Astrocyte of the spinal cord (primary cell): ENCODE measurements at regions not wholly inside any gene's neighbourhood (a gene's known extent, or its start where the extent isn't known, plus 50 kb on each side); places are given as distances from the start of the nearest gene placed in this dataset.

ENCODE experiments used
- DNase-seq: peaks from one replicate; pipeline ENCODE4 v3.0.0; 2011; ENCODE audit warnings: low read depth, low spot score
- H3K4me3 ChIP-seq: 2 replicates; pipeline ENCODE4 v1.5.1; 2011; ENCODE audit warnings: low read depth, mild to moderate bottlenecking, low read length, moderate library complexity
- in situ Hi-C: cut with HindIII; loops from 2 replicates; pipeline ENCODE4 v1.10.0; 2017; ENCODE audit warnings: low sequenced_read_pairs
- TF ChIP-seq, protein P1 (sequence below): IDR thresholded peaks from 2 replicates; pipeline ENCODE4 v1.5.1; 2012; ENCODE audit warnings: low read depth, mild to moderate bottlenecking, low read length, inconsistent platforms

- in situ Hi-C loops = no loop called here
- H3K4me3 ChIP-seq = no peak overlapping the region
Observed at GRCh38 chr7:25860275-25861163, 291.5 kb upstream of the NFE2L3 start.

GRCh38 chr7:25861164-25861496, 290.9 kb upstream of the NFE2L3 start:
- TF ChIP-seq, protein P1, sequence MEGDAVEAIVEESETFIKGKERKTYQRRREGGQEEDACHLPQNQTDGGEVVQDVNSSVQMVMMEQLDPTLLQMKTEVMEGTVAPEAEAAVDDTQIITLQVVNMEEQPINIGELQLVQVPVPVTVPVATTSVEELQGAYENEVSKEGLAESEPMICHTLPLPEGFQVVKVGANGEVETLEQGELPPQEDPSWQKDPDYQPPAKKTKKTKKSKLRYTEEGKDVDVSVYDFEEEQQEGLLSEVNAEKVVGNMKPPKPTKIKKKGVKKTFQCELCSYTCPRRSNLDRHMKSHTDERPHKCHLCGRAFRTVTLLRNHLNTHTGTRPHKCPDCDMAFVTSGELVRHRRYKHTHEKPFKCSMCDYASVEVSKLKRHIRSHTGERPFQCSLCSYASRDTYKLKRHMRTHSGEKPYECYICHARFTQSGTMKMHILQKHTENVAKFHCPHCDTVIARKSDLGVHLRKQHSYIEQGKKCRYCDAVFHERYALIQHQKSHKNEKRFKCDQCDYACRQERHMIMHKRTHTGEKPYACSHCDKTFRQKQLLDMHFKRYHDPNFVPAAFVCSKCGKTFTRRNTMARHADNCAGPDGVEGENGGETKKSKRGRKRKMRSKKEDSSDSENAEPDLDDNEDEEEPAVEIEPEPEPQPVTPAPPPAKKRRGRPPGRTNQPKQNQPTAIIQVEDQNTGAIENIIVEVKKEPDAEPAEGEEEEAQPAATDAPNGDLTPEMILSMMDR = no peak
- H3K4me3 ChIP-seq = no peak overlapping the region
- in situ Hi-C loops = no loop called here
- no peak for DNase-seq

More at GRCh38 chr7:25860275-25861163, 291.5 kb upstream of the NFE2L3 start:
- TF ChIP-seq, protein P1 = no peak
- DNase-seq = peak; percentile 19

DNA sequence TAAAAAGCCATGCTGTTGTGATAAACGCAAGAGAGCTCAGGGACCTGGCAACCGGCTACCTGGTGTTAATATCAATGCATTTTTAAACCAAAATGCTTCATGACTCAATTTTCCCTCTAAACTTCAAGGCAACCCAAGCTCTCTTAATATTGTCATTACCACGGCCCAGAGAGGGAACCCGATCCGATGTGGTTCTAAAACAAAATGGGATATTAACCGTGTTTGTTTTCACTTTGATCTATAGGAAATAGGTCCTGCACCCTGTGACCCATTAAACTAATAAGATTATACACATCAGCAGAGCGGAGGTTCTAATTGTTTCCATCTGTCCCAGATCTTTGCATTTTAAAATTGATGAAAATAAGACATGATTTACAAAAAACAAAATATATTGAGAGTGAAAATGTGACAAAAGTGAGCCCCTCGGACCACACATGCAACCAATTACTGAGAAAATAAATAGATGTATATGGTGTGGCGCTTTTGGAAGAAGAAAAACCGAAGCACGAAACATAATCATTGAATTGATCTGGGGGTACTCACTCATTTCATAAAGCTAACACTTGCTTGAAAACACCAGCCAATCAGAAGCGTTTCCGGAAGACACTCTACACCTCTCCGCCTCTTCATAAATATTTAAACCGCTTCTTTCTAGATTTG, 290.3 kb upstream of the NFE2L3 start:
- DNase-seq = no peak
- in situ Hi-C loops = no loop called here
- peak overlapping the region; percentile 19 for H3K4me3 ChIP-seq
- TF ChIP-seq, protein P1 = no peak

GRCh38 chr7:25862261-25863004, 289.6 kb upstream of the NFE2L3 start:
- TF ChIP-seq, protein P1 = no peak
- in situ Hi-C loops = no loop called here
- peak; percentile 100 for DNase-seq
- H3K4me3 ChIP-seq = peak overlapping the region; percentile 19

GRCh38 chr7:25863005-25863728, 288.8 kb upstream of the NFE2L3 start:
- in situ Hi-C loops = no loop called here
- DNase-seq = peak; percentile 25
- no peak overlapping the region for H3K4me3 ChIP-seq
- TF ChIP-seq, protein P1 = no peak

DNA sequence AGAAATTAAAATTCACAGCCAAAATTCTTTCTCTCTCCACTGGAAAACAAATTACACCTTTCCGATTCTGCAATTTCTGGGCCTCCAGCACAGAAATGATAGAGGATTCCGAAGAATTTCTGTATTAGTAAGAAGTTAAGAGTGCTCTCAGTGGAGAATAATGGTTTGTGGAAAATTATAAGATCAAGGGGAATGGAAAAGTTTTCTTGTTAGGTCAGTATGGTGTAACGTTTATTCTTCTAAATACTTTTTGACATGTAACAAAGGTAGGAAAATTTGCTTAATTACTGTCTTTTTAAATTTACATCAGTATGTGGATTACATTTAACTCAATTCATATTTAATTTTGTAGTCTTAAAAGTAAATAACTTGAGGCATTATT, 288.3 kb upstream of the NFE2L3 start:
- no peak overlapping the region for H3K4me3 ChIP-seq
- no peak for DNase-seq
- TF ChIP-seq, protein P1 = no peak
- in situ Hi-C loops = no loop called here
